Fibroblast of lung (primary cell): ENCODE measurements at regions not wholly inside any gene's neighbourhood (a gene's known extent, or its start where the extent isn't known, plus 50 kb on each side); places are given as distances from the start of the nearest gene placed in this dataset.

Experiments used
- DNase-seq, 2 donors: peaks; one replicate each; pipeline versions ENCODE4 v3.0.0 to v3.0.0-alpha.2; 2010; ENCODE audit warnings: low read depth in 2 of 2
- H2AFZ ChIP-seq: 2 replicates; pipeline ENCODE4 v1.5.1; 2012; ENCODE audit warnings: low read length, control low read depth, inconsistent platforms
- H3K27ac ChIP-seq: 2 replicates; pipeline ENCODE4 v1.5.1; 2011; ENCODE audit warnings: low read length, control low read depth; ENCODE audit not compliant: insufficient read depth
- H3K27me3 ChIP-seq: 2 replicates; pipeline ENCODE4 v1.5.1; 2011; ENCODE audit warnings: mild to moderate bottlenecking, low read length; ENCODE audit not compliant: control insufficient read depth, insufficient read depth
- H3K36me3 ChIP-seq: 2 replicates; pipeline ENCODE4 v1.5.1; 2011; ENCODE audit warnings: low read length; ENCODE audit not compliant: control insufficient read depth, insufficient read depth
- H3K4me1 ChIP-seq: 2 replicates; pipeline ENCODE4 v1.5.1; 2011; ENCODE audit warnings: low read length; ENCODE audit not compliant: control insufficient read depth, insufficient read depth; ENCODE audit errors: extremely low read depth
- H3K4me2 ChIP-seq: 2 replicates; pipeline ENCODE4 v1.5.1; 2011; ENCODE audit warnings: low read length, control low read depth; ENCODE audit not compliant: insufficient read depth; ENCODE audit errors: extremely low read depth
- H3K4me3 ChIP-seq, 4 experiments: fragments of 200-600 bp in 1 of 4; sonication (generic) in 1 of 4; replicated peaks in 1 of 4; 2 replicates each; pipeline ENCODE4 v1.5.1; 2011 to 2016; ENCODE audit warnings: low read length in 4 of 4, low read depth in 3 of 4, mild to moderate bottlenecking in 3 of 4, control low read depth in 2 of 4, inconsistent platforms in 1 of 4, mixed read lengths in 1 of 4; ENCODE audit not compliant: insufficient read depth in 1 of 4; ENCODE audit errors: control extremely low read depth in 1 of 4
- H3K79me2 ChIP-seq: 2 replicates; pipeline ENCODE4 v1.5.1; 2012; ENCODE audit warnings: mild to moderate bottlenecking, low read length, inconsistent platforms; ENCODE audit not compliant: control insufficient read depth, insufficient read depth
- H3K9ac ChIP-seq: 2 replicates; pipeline ENCODE4 v1.5.1; 2011; ENCODE audit warnings: mild to moderate bottlenecking, low read length, control low read depth; ENCODE audit not compliant: insufficient read depth
- H3K9me3 ChIP-seq: 2 replicates; pipeline ENCODE4 v1.5.1; 2012; ENCODE audit warnings: low read depth, low read length; ENCODE audit not compliant: control insufficient read depth, insufficient read depth
- H4K20me1 ChIP-seq: 2 replicates; pipeline ENCODE4 v1.5.1; 2011; ENCODE audit warnings: low read length; ENCODE audit not compliant: control insufficient read depth, insufficient read depth; ENCODE audit errors: extremely low read depth
- EZH2 ChIP-seq: IDR thresholded peaks from 2 replicates; pipeline ENCODE4 v1.5.1; 2012; ENCODE audit warnings: low read length, control low read depth, mild to moderate bottlenecking; ENCODE audit errors: missing control alignments
- TF ChIP-seq, protein P1 (sequence below), 2 donors: IDR thresholded peaks in 1 of 2; conservative IDR thresholded peaks in 1 of 2; 1 replicate in 1 of 2; 2 replicates in 1 of 2; pipeline ENCODE4 v1.5.1; 2011 to 2012; ENCODE audit warnings: low read length in 2 of 2, control low read depth in 1 of 2, inconsistent platforms in 1 of 2, low read depth in 1 of 2, mild to moderate bottlenecking in 1 of 2

DNA sequence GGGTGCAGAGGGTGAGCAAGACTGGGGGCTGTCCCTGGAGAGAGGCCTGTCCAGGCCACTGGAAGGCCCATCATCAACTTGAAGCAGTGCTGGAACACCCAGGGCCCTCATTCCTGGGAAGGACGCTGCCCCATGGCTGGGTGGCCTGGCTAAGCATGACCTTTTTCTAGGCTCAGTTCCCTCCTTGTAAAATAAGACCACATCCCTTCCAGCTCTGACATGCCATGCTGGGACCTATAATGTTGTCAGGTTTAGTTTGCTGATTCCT is 62.8 kb downstream of the SYNE3 start:
- H3K4me2 ChIP-seq: no peak overlapping the region
- no peaks in the 10 kb centered on the region for H4K20me1 ChIP-seq
- H3K79me2 ChIP-seq: no peaks in the 10 kb centered on the region
- H3K4me1 ChIP-seq: no peaks in the 10 kb centered on the region
- no peak overlapping the region for H3K4me3 ChIP-seq
- no peak overlapping the region for H3K27ac ChIP-seq
- TF ChIP-seq, protein P1, sequence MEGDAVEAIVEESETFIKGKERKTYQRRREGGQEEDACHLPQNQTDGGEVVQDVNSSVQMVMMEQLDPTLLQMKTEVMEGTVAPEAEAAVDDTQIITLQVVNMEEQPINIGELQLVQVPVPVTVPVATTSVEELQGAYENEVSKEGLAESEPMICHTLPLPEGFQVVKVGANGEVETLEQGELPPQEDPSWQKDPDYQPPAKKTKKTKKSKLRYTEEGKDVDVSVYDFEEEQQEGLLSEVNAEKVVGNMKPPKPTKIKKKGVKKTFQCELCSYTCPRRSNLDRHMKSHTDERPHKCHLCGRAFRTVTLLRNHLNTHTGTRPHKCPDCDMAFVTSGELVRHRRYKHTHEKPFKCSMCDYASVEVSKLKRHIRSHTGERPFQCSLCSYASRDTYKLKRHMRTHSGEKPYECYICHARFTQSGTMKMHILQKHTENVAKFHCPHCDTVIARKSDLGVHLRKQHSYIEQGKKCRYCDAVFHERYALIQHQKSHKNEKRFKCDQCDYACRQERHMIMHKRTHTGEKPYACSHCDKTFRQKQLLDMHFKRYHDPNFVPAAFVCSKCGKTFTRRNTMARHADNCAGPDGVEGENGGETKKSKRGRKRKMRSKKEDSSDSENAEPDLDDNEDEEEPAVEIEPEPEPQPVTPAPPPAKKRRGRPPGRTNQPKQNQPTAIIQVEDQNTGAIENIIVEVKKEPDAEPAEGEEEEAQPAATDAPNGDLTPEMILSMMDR (conservative IDR thresholded peaks at IDR 0.05 in 1 of 2, IDR thresholded peaks at IDR 0.05 in 1 of 2; ENCODE audit: low read depth in 1 of 2, low read length in 2 of 2): no peak
- no peak for TF ChIP-seq EZH2
- no peak overlapping the region for H2AFZ ChIP-seq
- no peak for DNase-seq
- H3K9ac ChIP-seq: no peak overlapping the region
- peaks cover 13% of the 10 kb centered on the region for H3K36me3 ChIP-seq
- no peaks in the 10 kb centered on the region for H3K9me3 ChIP-seq
- H3K27me3 ChIP-seq: no peaks in the 10 kb centered on the region

- Histone ChIP-seq H3K9me3 (no peaks in the 10 kb centered on the region), H3K27ac (no peak overlapping the region), H3K36me3 (peaks cover 13% of the 10 kb centered on the region), H3K4me2 (no peak overlapping the region), H3K79me2 (no peaks in the 10 kb centered on the region), H3K4me1 (no peaks in the 10 kb centered on the region), H2AFZ (no peak overlapping the region), H3K4me3 (no peak overlapping the region), H3K9ac (no peak overlapping the region), H3K27me3 (no peaks in the 10 kb centered on the region), H4K20me1 (no peaks in the 10 kb centered on the region)
- TF ChIP-seq, protein P1 (conservative IDR thresholded peaks at IDR 0.05 in 1 of 2, IDR thresholded peaks at IDR 0.05 in 1 of 2; ENCODE audit: low read depth in 1 of 2, low read length in 2 of 2): no peak
- TF ChIP-seq EZH2: no peak
- DNase-seq: peak in 1 of 2 donors; percentile 12
Observed at GRCh38 chr14:95452893-95453712, 63.3 kb downstream of the SYNE3 start.

DNA sequence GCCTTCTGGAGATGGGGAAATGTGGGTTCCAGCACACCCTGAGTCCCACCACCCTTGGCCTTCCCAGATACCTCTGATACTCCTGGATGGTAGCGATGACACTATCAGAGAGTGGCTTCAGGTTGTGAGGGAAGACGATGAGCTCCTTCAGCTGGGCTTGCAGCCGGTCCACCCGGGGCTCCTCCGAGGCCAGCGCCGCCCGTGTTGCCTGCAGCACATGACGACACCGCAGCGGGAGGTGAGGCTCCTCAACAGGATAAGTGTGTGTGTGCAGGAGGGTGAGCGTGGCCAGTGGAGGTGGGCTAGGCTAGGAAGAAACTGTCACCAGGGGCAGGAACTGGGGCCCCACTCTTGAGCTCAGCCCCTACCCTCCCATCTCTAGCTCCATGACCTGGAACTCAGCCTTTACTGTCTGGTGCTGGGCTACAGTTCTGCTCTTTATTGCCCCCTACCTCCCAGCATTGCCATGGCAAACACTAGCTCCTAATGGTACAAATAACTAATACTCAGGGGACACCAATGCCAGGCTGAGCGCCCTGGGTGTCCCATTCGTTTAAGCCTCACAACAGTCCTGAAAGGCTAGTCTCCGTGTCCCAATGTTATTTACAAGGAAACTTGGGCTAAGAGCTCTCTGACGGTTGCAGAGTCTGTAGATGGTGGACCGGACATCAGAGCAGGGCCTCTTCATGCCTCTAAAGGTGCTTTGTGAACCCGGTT is 64.1 kb downstream of the SYNE3 start:
- Histone ChIP-seq H3K4me1 (no peaks in the 10 kb centered on the region), H3K27ac (no peak overlapping the region), H3K4me3 (no peak overlapping the region), H3K79me2 (no peaks in the 10 kb centered on the region), H2AFZ (no peak overlapping the region), H3K36me3 (peaks cover 16% of the 10 kb centered on the region), H3K9ac (no peak overlapping the region), H3K9me3 (no peaks in the 10 kb centered on the region), H3K4me2 (no peak overlapping the region), H3K27me3 (no peaks in the 10 kb centered on the region), H4K20me1 (no peaks in the 10 kb centered on the region)
- TF ChIP-seq, protein P1 (conservative IDR thresholded peaks at IDR 0.05 in 1 of 2, IDR thresholded peaks at IDR 0.05 in 1 of 2; ENCODE audit: low read depth in 1 of 2, low read length in 2 of 2): peak; percentile 34 to 61
- no peak for TF ChIP-seq EZH2
- peak in 1 of 2 donors; percentile 14 for DNase-seq
